SK-N-SH (cell line): ENCODE measurements at regions not wholly inside any gene's neighbourhood (a gene's known extent, or its start where the extent isn't known, plus 50 kb on each side); places are given as distances from the start of the nearest gene placed in this dataset.
A peak's percentile ranks its signal among the peaks of the same experiment; 100 is the strongest.

ENCODE experiments used
- CTCF ChIA-PET: fragments of 300-600, 350-600 bp; formaldehyde crosslinking; extraction: SDS; loops from one replicate; lab custom pipeline; 2021; lab: Yijun Ruan, JAX
- POLR2A ChIA-PET: fragments of 350-600 bp; sonication (Branson Sonifier 250); formaldehyde crosslinking; extraction: SDS; loops from one replicate; lab custom pipeline; 2020; ENCODE audit warnings: antibody characterized with exemption, inconsistent platforms; lab: Yijun Ruan, JAX
- DNase-seq: peaks from one replicate; pipeline ENCODE4 v3.0.0; 2012
- H2AFZ ChIP-seq: fragments of 200-600 bp; sonication (generic); 2 replicates; pipeline ENCODE4 v1.8.1; 2016; ENCODE audit warnings: antibody characterized with exemption, mild to moderate bottlenecking, low read depth
- H3F3A ChIP-seq: fragments of 200-600 bp; sonication (generic); replicated peaks from 2 replicates; pipeline ENCODE3; 2016; ENCODE audit warnings: antibody characterized with exemption, mild to moderate bottlenecking; ENCODE audit not compliant: insufficient read depth
- H3K27ac ChIP-seq, 2 experiments: fragments of 200-500 bp in 1 of 2; fragments of 200-600 bp in 1 of 2; sonication (Bioruptor generic) in 1 of 2; sonication (generic), shearing (Covaris generic) in 1 of 2; 2 replicates each; pipeline versions ENCODE4 v1.5.1 to v1.6.1; 2014 to 2016; ENCODE audit warnings: low read depth in 2 of 2, inconsistent platforms in 1 of 2, low read length in 1 of 2, mild to moderate bottlenecking in 1 of 2, mixed read lengths in 1 of 2
- H3K27me3 ChIP-seq: fragments of 200-600 bp; sonication (generic), shearing (Covaris generic); 2 replicates; pipeline ENCODE4 v1.6.1; 2016; ENCODE audit warnings: mixed run types; ENCODE audit not compliant: insufficient read depth
- H3K36me3 ChIP-seq, 2 experiments: fragments of 200-500 bp in 1 of 2; fragments of 200-600 bp in 1 of 2; sonication (Bioruptor generic) in 1 of 2; sonication (generic) in 1 of 2; replicated peaks in 1 of 2; 2 replicates each; pipeline versions ENCODE3 to v1.5.1; 2014 to 2016; ENCODE audit warnings: low read length in 1 of 2, mild to moderate bottlenecking in 1 of 2; ENCODE audit not compliant: insufficient read depth in 2 of 2, control insufficient read depth in 1 of 2
- H3K4me1 ChIP-seq, 2 experiments: fragments of 200-500 bp in 1 of 2; fragments of 200-600 bp in 1 of 2; sonication (Bioruptor generic) in 1 of 2; sonication (generic), shearing (Covaris generic) in 1 of 2; 2 replicates each; pipeline versions ENCODE4 v1.5.1 to v1.6.1; 2014 to 2016; ENCODE audit warnings: low read depth in 1 of 2, low read length in 1 of 2, mixed run types in 1 of 2; ENCODE audit not compliant: insufficient read depth in 2 of 2, control insufficient read depth in 1 of 2
- H3K4me2 ChIP-seq: fragments of 200-600 bp; sonication (generic), shearing (Covaris generic); 2 replicates; pipeline ENCODE4 v1.6.1; 2017; ENCODE audit warnings: mixed run types
- H3K4me3 ChIP-seq, 2 experiments: fragments of 200-500 bp in 1 of 2; fragments of 200-600 bp in 1 of 2; sonication (Bioruptor generic) in 1 of 2; sonication (generic), shearing (Covaris generic) in 1 of 2; 2 replicates each; pipeline versions ENCODE4 v1.5.1 to v1.8.1; 2014 to 2016; ENCODE audit warnings: low read depth in 2 of 2, inconsistent platforms in 1 of 2, low read length in 1 of 2, mild to moderate bottlenecking in 1 of 2, mixed read lengths in 1 of 2, moderate library complexity in 1 of 2
- H3K79me2 ChIP-seq: fragments of 200-600 bp; sonication (generic); 2 replicates; pipeline ENCODE4 v1.8.1; 2017; ENCODE audit warnings: mild to moderate bottlenecking; ENCODE audit not compliant: insufficient read depth
- H3K9ac ChIP-seq: fragments of 200-600 bp; sonication (generic); 2 replicates; pipeline ENCODE4 v1.6.1; 2017; ENCODE audit warnings: mixed run types
- H3K9me2 ChIP-seq: fragments of 200-600 bp; sonication (generic); 2 replicates; pipeline ENCODE4 v1.6.1; 2017; ENCODE audit warnings: mixed run types
- H3K9me3 ChIP-seq: fragments of 200-600 bp; sonication (generic); 2 replicates; pipeline ENCODE4 v1.6.1; 2017; ENCODE audit warnings: mixed run types, mild to moderate bottlenecking, moderate library complexity
- H4K20me1 ChIP-seq: fragments of 200-600 bp; sonication (generic); 2 replicates; pipeline ENCODE4 v1.6.1; 2017; ENCODE audit warnings: mild to moderate bottlenecking, mixed run types; ENCODE audit not compliant: insufficient read depth
- CHD2 ChIP-seq: fragments of 150-350 bp; IDR thresholded peaks from 2 replicates; pipeline ENCODE4 v1.6.1; 2018; ENCODE audit warnings: low read length; ENCODE audit not compliant: partially characterized antibody
- CTCF ChIP-seq: fragments of 200-600 bp; sonication (generic); IDR thresholded peaks from 2 replicates; pipeline ENCODE4 v1.6.1; 2017; ENCODE audit warnings: antibody characterized with exemption, mild to moderate bottlenecking, moderate library complexity
- EP300 ChIP-seq, 2 experiments: IDR thresholded peaks; 2 replicates each; pipeline versions ENCODE4 v1.4.0 to v1.6.1; 2012; ENCODE audit warnings: borderline replicate concordance in 1 of 2, low read depth in 1 of 2, low read length in 1 of 2
- FOSL2 ChIP-seq: IDR thresholded peaks from 2 replicates; pipeline ENCODE4 v1.4.0; 2012; ENCODE audit warnings: low read depth, mild to moderate bottlenecking, moderate library complexity, borderline replicate concordance
- MAX ChIP-seq: IDR thresholded peaks from 2 replicates; pipeline ENCODE4 v1.4.0; 2012; ENCODE audit warnings: low read depth
- MXI1 ChIP-seq: IDR thresholded peaks from 2 replicates; pipeline ENCODE4 v1.6.1; 2012; ENCODE audit warnings: mild to moderate bottlenecking, low read depth, low read length, improper control_type of control experiment
- NFIC ChIP-seq: IDR thresholded peaks from 2 replicates; pipeline ENCODE4 v1.4.0; 2012; ENCODE audit warnings: borderline replicate concordance
- PBX3 ChIP-seq: IDR thresholded peaks from 2 replicates; pipeline ENCODE4; 2012
- RCOR1 ChIP-seq: fragments of 150-350 bp; IDR thresholded peaks from 2 replicates; pipeline ENCODE4 v1.6.1; 2017; ENCODE audit warnings: antibody characterized with exemption, low read length
- REST ChIP-seq: IDR thresholded peaks from 2 replicates; pipeline ENCODE4 v1.6.1; 2012; ENCODE audit warnings: mild to moderate bottlenecking, low read depth, low read length, moderate library complexity
- RFX5 ChIP-seq: IDR thresholded peaks from 2 replicates; pipeline ENCODE4 v1.6.1; 2012; ENCODE audit warnings: mild to moderate bottlenecking, improper control_type of control experiment, low read length
- TCF12 ChIP-seq: IDR thresholded peaks from 2 replicates; pipeline ENCODE4 v1.4.0; 2012
- USF1 ChIP-seq: IDR thresholded peaks from 2 replicates; pipeline ENCODE4 v1.4.0; 2012; ENCODE audit warnings: low read depth, borderline replicate concordance
- whole genome bisulfite sequencing: methylation state at CpG from one replicate; pipeline ENCODE4 v1.1.6; 2017; ENCODE audit warnings: low lambda C conversion rate; 5-methylcytosine and 5-hydroxymethylcytosine counted together

- TF ChIP-seq MAX (no peak), EP300 (IDR thresholded peaks at IDR 0.05; ENCODE audit: borderline replicate concordance in 1 of 2, low read depth in 1 of 2, low read length in 1 of 2) (peak; percentile 62 to 73; a peak in 3 of 4 replicates), REST (0 out of 2 replicates have a peak, but pooled peaks have one; percentile 6), RFX5 (no peak), MXI1 (no peak), CTCF (no peak)
Observed at GRCh38 chr12:124655698-124656516, 88.5 kb upstream of the NCOR2 start (continued).

GRCh38 chr12:124655048-124655697 lies 87.8 kb upstream of the NCOR2 start:
- peak; percentile 90 for DNase-seq
- ChIA-PET CTCF (interaction anchor here (0.8 to 1.5 kb wide), 5 partner anchors 13 to 111 kb away, joined by 3 to 4 read pairs (median 4); no protein-coding TSS in a partner anchor), POLR2A (interaction anchor here (0.6 to 1.2 kb wide), 4 partner anchors 13 to 155 kb away, joined by 3 to 4 read pairs (median 3); no protein-coding TSS in a partner anchor)
- H3K27me3 ChIP-seq: no peaks in the 10 kb centered on the region
- 13% methylated on average over 12 of the region's 18 CpGs for WGBS
- no peaks in the 10 kb centered on the region for H3K9me2 ChIP-seq
- H3K4me2 ChIP-seq: peak overlapping the region; percentile 73
- H3K27ac ChIP-seq: peak overlapping the region; percentile 94 to 99
- no peaks in the 10 kb centered on the region for H3K36me3 ChIP-seq
- H3K79me2 ChIP-seq: no peaks in the 10 kb centered on the region
- H3K9me3 ChIP-seq: no peaks in the 10 kb centered on the region
- peaks cover 27% of the 10 kb centered on the region for H3F3A ChIP-seq
- H3K4me3 ChIP-seq: peak overlapping the region in 1 of 2 experiments; percentile 33; a peak in 1 of 4 replicates
- peaks cover 32 to 52% of the 10 kb centered on the region in 2 experiments for H3K4me1 ChIP-seq
- H3K9ac ChIP-seq: peak overlapping the region; percentile 60; the same call in 1 of the 2 replicates
- peak; percentile 17; the same call in 1 of the 2 replicates for TF ChIP-seq RCOR1
- peak; percentile 53 for TF ChIP-seq CHD2
- no peak for TF ChIP-seq USF1
- TF ChIP-seq NFIC: peak; percentile 77
- TF ChIP-seq TCF12: peak; percentile 39; the same call in 1 of the 2 replicates
- TF ChIP-seq PBX3: peak; percentile 28; the same call in 1 of the 2 replicates
- 0 out of 4 replicates have a peak, but pooled peaks have one; percentile 21 to 22 for TF ChIP-seq EP300 (IDR thresholded peaks at IDR 0.05; ENCODE audit: borderline replicate concordance in 1 of 2, low read depth in 1 of 2, low read length in 1 of 2)
- TF ChIP-seq FOSL2: no peak
- 0 out of 2 replicates have a peak, but pooled peaks have one; percentile 39 for TF ChIP-seq MAX
- H2AFZ ChIP-seq: peak overlapping the region; percentile 81
- no peaks in the 10 kb centered on the region for H4K20me1 ChIP-seq
